NCI-H2029 (cell line): ENCODE measurements at regions not wholly inside any gene's neighbourhood (a gene's known extent, or its start where the extent isn't known, plus 50 kb on each side); places are given as distances from the start of the nearest gene placed in this dataset.

Experiments
- DNase-seq: peaks from one replicate; lab custom pipeline; 2025; lab: John Stamatoyannopoulos, UW

DNA sequence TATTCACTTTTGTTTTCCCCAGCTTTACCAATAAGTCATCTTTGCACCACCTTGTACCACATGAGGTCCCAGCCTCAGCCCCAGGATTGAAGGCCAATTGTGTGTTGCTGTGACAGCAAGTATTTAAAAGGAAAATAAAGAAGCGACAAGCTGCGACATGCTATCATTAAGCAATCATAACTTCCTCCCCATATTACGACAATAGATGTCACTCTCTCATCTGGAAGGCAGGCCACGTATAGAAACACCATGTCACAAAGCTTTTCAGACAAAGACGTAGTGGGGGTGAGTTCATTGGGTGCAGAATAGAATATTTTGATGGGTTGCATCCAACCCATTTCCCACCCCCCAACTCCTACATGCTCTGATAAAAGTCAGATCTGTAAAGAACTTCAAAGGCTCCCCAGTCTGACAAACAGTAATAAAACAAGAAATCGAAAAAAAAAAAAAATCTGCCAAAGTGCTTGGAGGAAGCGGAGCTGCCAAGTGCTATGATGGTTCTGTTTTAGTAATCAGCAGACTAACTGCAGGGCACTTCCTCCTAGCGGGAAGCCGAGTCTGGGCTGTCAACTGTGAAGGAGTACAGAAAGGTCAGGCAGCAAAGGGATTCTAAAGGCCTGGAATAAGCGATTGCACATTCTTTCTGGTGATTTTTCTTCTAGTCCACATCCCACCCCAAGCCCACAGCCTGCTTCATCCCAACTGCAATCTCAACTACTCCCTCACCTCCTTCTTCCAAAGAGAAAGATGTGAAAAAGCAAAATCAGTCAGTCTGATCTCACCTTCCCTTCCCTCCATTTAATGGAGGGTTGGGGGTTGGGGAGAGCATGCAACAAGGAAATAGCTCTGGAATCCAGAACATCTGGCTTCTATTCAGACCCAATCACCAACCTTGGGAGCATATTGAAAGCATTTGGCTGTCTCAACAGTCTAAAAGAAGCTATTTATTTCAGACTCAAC lies 131.4 kb upstream of the UBASH3B start:
- no peak for DNase-seq

DNA sequence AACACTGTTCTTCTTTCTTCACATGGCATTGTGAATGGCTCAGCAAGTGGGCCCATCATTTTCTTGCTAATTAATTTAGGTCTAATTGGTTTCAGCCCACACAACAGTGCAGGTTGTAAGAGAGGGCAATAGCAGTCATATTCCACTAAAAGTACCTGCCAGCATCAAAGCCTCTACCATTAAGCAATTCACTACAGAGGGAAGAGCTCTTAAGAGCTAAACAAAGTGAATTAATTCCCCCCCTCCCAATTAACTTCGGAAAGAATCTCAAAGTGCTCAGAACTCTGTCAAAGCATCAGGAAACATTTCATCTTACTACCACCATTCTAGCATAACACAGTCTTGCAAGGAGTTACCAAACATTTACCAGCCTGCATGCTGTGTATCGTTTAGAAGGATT lies 133.9 kb upstream of the UBASH3B start:
- no peak for DNase-seq

DNA sequence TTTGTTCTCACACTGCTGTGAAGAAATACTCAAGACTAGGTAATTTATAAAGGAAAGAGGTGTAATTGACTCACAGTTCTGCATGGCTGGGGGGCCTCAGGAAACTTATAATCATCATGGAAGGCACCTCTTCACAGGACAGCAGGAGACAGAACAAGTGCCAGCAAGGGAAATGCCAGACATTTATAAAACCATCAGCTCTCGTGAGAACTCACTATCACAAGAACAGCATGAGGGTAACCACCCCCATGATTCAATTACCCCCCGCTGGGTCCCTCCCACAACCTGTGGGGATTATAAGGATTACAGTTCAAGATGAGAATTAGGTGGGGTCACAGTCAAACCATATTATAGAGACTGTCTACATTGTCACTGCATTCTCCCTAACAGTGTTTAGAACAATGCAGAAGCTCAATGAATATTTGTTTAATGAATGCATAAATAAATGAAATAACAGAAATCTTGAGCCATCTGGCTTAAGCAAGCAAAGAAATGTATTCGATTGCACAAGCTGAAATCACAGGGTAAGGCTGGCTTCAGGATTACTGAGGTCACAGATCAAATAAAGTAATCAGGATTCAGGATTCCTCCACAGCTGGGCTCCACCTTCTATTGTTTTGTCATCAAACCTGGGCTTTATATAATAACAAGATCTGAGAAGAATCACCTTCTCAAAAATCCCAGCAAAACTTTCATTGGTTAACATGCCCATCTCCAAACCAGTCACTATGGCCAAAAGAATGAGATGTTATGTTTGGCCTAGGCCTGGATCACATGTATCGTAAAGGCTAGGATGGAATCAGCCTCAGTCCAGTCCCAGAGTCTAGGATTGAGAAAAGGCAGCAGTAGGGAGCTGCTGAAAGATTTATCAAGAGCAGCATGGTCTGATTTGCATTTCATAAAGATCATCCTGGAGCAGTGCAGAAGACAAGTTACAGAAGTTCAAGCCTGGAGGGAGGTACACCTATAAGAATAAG lies 137.8 kb upstream of the UBASH3B start:
- no peak for DNase-seq

DNA sequence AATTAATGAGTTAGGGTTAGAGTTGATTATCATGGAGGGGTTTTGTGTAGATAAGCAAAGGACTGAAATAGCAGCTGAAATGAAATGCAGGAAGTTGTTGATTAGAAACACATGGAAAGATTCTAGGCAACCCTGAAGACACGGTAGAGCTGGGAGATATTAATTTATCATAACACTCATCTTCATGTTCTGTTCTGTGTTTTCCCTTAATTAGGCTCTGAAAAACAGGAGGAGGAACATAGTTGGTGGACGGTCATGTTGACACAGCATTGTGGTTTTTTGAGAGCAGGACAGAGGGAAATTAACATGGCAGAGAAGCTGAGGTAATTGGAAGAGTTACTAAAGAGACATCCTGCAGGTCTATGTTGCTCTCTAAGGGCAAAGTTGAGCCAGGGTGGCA lies 138.8 kb upstream of the UBASH3B start:
- DNase-seq = peak; percentile 53

DNA sequence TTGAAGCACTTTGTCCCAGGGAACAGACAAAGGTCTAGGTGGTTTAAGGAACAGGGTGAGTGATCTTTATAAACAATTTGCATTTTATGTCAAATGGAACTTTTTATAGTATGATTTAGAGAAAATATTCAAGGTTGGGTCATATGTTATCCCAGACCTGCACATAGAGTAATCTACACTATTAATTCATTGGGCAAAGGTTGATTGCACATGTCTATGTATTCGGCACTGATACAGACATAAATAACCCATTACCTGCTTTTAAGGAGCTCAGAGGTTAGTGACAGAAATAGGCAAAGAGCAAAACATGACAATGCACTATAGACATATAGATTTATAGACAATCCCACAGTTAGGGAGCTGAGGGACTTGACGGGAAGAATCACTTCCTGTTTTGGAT lies 141.5 kb upstream of the UBASH3B start:
- DNase-seq = no peak

DNA sequence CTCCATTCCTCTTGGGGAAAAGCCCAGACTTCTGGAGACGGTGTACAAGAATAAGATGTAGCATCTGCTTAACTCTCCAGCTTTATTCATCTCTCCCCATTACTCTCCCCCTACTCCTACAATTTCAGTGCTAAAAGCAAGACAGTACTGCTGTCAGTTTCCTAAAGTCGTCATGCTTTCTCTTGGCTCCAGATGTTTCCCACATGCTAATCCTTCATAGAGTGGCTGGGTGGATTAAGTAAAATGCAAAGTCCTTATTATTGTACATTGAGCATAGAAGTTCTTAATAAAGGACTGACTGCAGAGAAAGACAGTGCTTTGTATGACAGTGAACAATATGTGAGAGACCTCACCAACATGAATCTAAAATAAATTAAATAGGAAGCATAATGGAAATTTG lies 142.2 kb upstream of the UBASH3B start:
- no peak for DNase-seq

DNA sequence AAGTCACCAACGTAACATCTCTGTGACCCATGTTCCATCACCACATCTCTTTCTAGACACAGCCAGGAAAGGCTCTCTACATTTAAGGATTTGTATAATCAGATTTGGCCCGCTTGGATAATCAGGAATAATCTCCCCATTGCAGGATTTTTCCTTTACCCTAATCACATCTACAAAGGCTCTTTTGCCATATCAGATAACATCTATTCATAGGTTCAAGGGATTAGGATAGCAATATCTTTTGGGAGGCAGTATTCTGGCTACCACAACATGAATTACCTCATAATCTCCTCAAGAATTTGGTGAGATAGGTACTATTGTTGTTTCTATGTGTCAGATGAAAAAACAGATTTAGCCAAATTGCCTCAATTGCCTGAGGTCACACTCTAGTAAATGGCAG lies 142.8 kb upstream of the UBASH3B start:
- no peak for DNase-seq

DNA sequence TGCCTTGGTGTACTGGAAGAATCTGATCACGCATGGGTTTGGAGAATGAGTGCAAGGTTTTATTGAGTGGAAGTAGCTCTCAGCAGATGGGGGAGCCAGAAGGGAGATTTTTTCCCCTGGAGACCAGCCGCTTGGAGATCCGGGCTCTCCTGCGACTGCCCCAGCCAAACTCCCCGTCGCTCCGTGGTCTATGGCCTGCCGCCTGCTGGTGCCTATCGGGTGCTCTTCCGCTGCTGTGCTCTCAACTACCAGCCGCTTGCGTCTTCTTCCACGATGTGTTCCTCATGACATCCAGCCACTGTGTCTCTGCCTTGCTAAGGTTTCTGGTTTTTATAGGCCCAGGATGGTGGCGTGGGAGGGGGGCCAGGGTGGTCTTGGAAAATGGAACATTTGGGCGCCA lies 145.6 kb upstream of the UBASH3B start:
- DNase-seq = no peak

DNA sequence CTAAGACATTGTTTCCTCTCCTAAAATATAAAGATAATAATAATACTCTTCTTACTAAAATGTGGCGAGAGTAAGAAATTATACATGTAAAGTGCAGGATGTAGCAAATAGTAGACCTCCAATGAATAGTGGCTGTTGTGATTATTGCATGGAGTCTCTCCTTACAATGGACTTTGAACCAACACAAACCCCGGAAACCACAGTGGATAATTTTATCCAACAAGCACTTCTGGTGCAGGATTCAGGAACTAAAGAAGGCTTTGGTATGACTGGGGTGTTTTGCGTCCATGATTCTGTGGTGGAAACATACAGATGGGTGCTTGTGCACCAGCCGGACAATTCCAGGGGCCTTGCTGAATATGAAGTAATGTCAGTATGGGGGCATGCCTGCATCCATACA lies 146.4 kb upstream of the UBASH3B start:
- no peak for DNase-seq

DNA sequence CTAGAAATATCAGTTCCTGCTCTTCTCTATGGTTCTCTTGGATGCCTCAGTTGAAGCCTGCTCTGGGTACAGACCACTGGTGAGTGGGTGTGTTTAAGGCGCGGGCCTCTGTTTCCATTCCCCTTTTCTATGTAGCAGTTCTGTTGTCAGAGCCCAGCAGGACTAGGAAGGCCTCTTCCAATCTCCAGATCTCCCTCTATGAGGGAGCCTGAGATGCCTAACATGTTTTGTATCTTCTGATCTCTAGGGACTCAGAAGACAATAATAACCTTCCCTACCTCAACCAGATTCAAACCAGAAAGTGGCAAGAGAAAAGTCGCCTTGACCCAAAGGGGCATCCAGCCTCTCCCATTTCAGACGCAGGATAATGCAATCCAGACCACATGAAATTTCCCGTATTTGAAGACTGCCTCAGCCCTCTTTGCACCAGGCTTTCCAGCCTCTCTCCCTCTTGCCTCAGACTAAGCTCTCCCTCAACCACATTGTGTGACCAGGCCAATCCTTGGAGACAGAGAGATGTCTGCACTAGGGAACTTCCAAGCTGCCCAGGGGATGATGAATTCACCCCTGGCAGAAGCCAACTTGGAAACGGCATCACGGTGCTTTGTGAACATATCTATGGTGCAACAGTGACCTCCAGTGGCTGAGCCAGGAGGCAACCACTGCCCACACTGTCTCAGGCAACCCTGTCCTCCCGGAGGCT lies 150.1 kb upstream of the UBASH3B start:
- DNase-seq = peak; percentile 50

DNA sequence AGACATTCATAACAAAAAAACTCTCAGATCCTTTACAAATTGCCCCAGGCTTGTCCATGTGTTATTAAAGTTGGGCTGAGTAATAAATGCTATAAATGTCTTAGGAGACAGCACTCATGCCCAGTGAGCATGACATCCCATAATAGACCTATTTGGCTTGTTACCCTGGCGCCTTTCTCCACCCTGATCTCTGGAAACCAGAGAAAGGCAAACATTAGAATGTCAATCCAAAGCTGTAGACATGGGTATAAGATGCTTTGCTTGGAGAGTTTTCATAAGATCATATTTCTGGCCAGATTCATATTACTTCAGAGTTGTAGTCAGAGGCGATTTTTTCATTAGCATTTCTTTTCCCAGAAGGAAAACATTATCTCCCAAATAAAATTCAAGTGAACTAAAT lies 161.3 kb upstream of the UBASH3B start:
- DNase-seq = peak; percentile 17

DNA sequence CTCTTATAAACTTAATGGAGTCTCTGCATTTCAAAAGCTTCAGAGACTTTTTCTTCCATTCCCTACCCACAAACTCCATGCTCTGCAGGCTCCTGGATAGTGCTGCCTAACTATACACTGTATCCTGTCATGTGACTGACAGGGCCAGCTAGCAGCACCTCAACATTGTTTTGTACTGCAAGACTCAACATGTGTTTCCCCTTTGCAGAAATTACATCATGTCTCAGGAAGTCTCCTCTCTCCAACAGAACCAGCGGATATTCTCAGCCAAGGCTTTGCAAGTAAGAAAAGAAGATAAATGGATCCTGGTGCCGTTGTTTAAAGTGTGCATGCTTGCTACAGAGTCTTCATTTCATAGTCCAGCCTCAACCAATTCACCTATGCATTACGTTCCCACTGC lies 164.0 kb upstream of the UBASH3B start:
- no peak for DNase-seq

DNA sequence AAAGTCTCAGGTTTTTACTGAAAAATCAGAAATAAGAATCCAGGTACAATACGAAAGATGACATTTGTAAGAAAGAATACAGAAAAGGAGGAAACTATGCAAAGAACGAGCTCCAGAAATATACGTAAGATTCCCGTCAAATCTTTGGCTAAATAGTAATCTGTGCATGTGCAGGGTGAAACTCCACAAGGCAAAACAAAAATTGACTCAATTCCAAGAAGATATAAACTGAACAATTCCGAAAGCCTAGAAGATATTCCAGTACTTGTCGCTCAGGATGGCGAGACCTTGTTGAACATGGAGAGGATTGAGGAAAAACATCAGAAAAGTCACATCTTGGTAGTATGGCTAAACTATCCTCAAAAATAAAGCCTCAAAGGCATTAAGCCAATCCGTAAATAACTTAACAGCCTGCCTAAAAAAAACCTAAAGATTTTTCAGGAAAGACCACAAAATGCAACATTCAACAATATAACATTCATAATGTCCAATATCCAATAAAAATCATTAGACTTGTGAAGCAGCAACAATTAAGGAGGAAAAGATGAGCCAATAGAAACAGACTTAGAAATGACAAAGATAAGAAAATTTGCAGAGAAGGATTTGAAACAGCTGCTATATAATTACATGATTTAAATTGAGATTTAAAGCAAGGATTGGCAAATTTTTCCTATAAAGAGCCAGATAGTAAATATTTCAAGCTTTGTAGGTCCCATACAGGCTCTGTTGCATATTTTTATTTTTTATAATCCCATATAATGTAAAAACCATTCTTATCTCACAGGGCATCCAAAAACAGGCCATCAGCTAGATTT lies 166.4 kb upstream of the UBASH3B start:
- DNase-seq = no peak

DNA sequence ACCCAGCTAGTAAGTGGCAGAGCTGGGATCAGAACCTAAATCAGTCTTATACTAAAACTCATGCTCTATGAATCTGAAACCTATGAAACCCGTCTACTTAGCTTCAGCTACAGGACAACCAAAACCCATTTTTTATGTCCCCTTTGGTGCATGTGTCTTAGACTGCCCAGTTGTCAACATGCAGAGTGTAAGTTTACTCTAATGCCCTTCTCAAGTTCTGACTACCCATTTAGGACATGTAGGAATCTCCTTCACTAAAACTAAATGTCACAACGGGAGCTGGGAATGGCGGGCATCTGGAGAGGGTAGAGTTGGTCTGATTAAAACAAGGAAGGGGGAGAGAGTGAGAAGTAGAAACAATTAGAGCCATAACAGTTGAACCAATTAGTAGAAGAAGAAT lies 167.9 kb upstream of the UBASH3B start:
- no peak for DNase-seq

DNA sequence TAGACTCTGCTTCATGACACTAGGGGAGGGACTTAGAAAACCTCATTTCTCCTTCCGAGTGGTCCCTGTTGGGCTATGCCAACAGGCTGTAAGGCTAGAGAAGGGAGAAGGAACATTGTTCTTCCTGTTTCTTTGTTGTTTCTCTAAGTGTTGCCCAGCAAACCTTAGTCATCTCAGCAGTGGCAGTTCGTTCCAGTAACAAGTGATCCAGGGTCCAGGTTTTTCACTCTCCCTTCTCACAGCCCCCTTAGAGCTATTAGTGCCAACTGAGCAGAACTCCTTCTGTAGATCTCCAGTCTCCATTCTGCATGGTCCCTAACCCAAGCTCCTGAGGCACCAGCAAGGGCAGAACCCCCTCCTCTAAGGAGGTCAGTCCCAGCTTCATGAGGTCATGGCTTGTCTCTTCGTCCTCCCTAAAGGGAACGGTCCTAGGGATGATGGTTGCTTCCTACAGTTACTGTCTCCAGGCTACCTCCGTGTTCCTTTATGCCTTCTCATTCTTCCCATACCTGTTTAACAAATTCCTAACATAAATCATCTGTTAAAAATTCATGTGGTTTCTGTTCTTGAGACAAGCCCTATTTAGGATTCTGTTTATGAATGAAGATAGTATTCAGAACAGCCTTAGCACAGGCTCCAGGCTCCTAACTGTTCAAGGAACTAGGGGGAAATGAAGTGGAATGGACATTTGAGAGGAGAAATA lies 168.6 kb upstream of the UBASH3B start:
- no peak for DNase-seq

DNA sequence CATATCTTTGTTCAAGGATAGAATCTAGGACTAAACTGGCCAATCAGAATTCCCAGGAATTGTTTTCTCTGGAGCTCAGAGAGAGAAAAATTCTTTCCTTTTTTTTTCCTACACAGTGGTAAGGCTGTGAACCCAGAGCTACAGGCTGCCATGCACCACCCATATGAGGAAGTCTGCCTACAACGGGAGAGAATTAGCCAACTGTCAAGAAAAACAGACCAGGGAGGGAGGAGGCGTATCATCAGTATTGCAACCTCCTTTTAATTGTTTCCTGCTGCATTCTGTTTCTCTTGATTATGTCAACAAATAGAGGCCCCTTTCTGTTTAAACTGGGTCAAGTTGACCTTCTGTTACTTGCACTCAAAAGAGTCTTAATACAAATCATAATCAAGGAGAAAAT lies 176.5 kb upstream of the UBASH3B start:
- DNase-seq = no peak

DNA sequence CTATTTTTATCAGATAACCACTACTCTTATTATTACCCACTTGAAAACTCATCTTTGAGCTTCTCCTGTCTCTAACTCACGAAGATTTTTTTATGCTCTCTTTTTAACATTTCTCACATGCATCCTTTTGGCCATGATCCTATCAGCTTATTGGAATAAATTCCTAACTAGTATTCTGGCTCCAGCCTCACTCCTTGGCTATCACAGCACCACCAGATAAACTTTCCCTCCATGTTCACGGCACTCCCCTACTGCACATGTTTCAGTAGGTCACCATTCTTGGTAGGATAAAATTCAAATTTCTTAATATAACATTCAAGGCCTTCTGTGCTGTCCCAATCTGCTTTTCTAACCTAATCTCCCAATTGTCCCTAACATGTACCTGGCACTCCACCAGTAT lies 186.6 kb upstream of the UBASH3B start:
- DNase-seq = no peak

DNA sequence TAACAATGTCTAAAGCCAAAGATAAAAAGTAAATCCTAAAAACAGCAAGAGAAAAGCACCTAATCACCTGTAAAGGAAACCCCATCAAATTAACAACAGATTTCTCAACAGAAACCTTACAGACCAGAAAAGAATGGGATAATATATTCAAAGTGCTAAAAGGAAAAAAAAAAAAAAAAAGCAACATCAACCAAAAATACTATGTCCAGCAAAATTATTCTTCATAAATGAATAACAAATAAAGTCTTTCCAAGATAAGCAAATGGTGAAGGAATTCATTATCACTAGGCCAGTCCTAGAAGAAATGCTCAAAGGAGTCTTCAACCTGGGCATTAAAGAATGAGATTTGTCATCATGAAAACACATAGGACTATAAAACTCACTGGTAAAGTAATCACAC lies 192.0 kb upstream of the UBASH3B start:
- no peak for DNase-seq

DNA sequence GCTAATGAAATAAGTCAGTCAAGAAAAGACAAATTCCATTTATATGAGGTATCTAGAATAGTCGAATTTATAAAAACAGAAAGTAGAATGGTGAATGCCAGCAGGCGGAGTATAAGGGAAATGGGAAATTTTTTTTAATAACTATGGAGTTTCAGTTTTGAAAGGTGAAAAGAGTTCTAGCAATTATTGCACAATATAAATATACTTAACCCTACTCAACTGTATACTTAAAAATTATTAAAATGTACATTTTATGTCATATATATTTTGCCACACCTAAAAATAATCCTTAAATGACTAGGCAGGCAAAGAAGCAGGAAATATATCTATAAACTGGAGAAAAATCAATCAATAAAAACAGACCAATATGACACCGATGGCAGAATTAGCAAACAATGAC lies 196.5 kb upstream of the UBASH3B start:
- no peak for DNase-seq

DNA sequence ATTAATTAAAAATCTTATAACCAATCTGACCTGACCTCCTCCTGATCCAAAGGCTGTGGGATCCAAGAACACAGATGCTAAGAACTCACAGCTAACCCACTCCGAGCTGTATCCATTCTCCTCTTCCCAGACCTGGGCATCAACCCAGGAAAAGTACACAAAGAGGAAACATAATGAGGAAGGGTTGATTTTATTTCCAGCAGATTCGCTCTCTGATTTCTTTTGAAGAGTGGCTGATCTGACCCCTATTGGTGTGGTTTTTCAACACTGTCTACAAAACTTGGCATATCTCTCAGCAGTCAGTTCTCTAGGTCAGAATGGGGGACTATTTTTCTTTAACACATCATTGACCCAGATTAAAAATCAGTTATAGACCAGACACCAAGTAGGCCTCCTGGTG lies 201.9 kb upstream of the UBASH3B start:
- no peak for DNase-seq

DNA sequence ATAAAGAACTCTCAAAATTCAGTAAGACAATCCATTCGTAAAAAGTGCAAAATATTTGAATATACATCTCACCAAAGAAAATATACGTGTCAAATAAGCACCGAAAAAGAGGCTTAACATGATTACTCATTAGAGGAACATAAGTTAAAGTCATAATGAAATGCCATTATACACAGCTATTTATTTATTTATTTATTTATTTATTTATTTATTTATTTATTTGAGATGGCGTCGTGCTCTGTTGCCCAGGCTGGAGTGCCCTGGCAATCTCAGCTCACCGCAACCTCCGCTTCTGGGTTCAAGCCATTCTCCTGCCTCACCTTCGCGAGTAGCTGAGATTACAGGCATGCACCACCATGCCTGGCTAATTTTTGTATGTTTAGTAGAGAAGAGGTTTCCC lies 203.6 kb upstream of the UBASH3B start:
- DNase-seq = no peak
